GM03348 (cell line): ENCODE measurements at regions not wholly inside any gene's neighbourhood (a gene's known extent, or its start where the extent isn't known, plus 50 kb on each side); places are given as distances from the start of the nearest gene placed in this dataset.
A peak's percentile ranks its signal among the peaks of the same experiment; 100 is the strongest.
"Not testable (repeated sequence)": the region's sequence is repeated elsewhere in the genome, so short reads cannot be mapped to it uniquely, and the experiment has no call there.

ENCODE experiments used
- DNase-seq: peaks from one replicate; pipeline ENCODE4 v3.0.0; 2012; ENCODE audit warnings: low spot score

DNA sequence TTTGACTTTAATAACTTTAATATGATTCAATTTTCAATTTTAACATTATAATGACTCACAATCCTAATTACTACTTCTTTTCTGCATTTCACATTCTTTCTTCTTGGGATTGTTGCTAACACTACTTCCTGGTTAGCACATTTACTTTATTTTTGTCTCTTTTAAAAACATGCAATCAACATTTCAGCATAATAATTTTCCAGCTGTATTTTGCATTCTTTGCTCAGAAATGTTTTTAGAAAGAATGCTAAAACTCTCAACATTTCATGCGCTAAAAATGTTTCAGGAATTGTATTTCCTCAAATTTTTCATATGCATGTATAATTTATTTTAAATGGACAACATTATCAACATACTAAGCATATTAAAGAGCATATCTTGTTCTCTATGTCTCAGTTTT is 1302.1 kb upstream of the GJE1 start:
- DNase-seq: peak; percentile 27

DNA sequence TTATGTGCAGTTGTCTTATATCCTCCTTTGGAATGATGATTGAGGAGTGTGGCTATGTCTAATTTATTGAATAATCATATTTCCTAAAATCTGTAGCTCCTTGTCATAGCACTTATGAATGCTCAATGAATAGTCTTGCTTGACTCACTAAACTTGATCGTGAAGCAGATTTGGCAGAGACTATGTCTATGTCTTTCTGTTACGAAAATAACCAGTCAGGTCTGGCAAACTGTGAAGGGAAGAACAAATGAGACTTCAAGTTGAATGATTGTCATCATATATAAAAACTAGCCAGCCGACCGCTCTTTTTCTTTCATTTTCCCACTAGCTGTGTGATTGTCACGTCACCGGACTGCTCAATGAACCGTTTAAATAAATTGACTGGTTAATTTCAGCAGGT is 1303.9 kb upstream of the GJE1 start:
- no peak for DNase-seq

DNA sequence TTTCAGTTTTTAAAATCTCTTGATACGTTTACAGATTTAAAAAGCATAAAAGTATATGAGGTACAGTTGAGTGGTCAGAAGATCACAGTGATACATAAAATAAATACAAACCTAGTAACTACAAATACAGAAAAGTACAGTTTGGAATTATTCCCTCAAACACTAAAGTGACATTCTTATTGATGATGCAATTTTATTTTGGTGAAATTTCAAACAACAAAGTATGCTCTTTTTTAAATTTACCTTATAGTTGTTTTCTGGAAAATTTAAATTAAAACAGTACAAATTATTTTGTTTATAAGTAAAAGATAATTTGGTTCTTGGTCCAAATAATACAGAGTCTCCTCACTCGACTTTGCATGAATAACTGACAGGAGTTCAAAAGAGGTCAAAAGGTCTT is 1305.1 kb upstream of the GJE1 start:
- DNase-seq: no peak

DNA sequence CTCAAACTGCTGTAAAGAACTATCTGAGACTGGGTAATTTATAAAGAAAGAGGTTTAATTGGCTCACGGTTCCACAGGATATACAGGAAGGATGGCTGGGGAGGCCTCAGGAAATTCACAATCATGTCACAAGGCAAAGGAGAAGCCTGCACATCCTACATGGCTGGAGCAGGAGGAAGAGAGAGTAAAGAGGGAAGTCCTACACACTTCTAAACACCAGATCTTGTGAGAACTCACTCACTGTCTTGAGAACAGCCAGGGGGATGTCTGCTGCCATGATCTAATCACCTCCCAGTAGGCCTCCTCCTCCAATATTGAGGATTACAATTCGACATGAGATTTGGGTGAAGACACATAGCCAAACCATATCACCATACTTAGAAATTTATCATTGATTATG is 1307.0 kb upstream of the GJE1 start:
- DNase-seq: no peak

DNA sequence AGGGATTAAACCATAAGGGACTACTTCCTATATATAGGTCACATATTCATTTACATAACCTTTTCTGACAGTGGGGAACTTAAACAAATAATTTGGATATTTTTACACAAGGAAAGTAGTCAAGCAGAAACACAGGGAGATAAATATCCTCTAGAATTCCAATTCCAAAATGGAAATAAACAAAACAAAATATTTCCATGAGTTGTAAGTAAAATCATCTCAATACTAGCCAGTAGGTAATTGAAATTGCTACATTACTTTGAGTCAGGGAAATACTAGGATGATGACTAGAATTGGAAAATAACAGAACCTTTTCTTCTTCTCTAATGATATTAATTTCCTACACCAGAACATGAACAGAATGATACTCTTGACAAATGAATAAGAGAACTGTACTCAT is 1308.1 kb upstream of the GJE1 start:
- no peak for DNase-seq

DNA sequence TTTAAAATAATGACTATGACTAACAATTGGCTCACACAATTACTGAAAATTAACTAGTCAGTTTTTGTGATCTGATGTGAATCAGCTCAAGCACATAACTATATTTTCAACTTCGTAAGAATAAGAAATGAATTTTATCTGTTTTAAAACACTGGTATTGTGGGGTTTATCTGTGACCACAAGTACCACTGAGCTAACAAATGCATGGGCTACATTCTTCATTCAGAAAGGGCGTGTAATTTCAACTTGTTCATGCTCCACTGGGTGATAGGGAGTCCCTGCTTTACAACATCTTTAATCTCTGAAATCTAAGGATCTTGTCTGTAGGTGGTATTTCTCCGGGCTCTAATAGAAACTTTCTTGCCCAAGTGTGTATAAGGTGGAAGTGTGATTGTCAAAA is 1311.5 kb upstream of the GJE1 start:
- DNase-seq: no peak

DNA sequence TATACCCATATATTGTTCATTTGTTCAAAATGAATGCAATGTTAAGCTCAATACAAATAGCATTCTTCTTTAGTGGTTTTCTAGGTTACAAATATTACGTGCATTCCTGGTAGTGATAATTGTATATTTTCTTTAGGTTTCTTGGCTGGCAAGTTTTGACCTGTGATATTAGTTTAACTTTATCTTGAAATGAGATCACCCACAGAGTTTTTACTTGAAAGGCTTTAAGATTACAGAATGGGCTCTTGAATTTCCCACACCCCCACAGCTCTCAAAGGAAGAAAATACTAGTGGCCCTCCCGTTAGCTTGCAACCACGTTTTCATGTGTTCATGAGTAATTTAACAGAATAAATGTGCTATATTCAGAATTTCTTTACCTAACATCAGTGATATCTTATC is 1315.5 kb upstream of the GJE1 start:
- DNase-seq: no peak

DNA sequence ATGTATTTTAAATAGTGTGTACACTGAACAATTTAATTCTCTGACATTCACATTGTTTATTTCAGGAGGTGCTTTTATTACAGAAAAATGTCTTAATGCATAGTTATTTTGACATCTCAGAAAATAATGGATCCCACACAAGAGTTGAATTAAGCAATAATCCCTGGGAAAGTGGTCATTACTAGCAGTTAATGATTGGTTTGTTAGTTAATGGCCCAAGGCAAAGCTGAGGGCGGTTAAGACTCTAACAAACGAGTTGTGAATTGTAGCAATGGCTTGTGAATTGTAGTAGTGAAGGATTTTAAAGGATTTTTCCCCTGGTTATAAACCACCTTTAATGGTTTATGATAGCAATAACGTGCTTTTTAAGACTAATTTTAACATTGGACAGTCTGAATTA is 1316.0 kb upstream of the GJE1 start:
- DNase-seq: no peak

DNA sequence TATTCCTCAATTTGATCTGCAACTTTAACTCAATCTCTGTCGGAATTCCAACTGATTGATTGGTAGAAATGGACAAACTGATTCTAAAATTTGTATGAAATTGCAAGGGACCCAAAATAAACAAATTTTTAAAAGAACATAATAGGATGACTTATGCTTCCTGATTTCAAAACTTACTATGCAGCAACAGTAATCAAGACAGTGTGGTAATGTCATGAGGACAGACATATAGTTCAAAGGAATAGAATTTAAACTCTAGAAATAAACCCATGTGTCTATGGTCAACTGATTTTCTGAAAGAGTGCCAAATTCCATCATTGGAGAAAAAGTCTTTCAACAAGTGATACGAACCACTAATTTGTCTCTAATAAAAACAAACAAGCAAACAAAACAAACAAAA is 1320.1 kb upstream of the GJE1 start:
- no peak for DNase-seq

DNA sequence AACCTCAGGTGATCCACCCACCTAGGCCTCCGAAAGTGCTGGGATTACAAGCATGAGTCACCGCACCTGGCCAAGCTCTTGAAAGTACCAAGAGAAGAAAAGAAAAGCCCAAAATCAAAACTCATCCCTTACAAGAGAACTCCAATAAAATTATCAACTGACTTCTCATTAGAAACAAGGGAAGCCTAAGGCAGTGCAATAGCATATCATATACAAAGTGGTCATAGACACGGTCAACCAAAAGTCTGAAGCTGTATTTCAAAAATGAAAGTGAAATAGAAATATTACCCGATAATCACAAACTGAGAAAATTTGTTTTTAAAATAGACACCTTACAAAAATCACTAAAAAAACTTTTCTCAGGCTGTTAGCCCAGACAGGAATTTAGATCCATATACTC is 1321.1 kb upstream of the GJE1 start:
- no peak for DNase-seq

DNA sequence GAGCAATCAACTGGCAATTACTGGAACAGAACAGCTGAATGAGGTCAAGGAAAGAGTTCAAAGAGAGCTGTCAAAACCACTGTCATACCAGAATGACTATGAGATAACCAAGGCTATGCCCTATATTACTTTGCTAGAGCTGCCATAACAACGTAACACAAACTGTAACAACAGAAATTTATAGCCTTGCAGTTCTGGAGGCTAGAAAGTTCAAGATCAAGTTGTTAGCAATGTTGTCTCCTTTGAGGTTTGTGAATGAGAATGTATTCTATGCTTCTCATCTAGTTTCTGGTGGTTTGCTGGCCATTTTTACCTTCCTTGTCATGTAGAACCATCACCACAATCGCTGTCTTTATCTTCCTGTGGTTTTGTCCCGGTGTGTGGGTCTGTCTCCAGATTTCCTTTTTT is 1323.0 kb upstream of the GJE1 start:
- DNase-seq: no peak

DNA sequence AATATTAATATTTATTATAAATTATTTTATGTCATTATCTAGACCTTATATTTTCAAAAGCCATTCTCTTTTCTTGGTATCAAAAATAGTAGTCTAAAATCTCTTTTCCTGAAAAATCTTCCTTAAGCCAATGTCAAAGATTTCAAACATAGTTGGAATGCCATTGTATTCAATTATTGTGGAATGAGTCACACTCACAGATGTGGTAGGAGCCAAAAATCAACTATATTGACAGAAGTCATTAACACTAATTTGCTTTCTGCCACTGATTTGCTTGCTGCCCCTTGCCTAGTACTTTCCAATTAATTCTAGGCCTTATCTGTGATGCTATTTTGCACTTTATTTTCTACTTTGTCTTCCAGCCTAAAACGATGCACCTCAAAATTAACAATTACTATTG is 1326.3 kb upstream of the GJE1 start:
- peak; percentile 17 for DNase-seq

DNA sequence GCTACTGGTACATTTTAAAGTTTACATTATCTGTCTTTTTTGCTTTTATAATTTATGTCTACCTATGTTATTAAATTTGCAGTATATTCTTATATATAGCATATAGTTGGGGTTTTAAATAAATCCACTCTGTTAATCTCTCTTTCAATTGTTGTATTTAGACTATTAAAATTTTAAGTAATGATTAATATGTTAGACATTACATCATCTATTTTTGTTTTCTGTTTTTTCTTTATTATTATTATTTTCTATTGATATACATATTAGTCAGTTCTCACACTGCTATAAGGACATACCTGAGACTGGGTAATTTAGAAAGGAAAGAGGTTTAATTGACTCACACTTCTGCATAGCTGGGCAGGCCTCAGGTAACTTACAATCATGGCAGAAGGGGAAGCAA is 1338.2 kb upstream of the GJE1 start:
- DNase-seq: no peak

DNA sequence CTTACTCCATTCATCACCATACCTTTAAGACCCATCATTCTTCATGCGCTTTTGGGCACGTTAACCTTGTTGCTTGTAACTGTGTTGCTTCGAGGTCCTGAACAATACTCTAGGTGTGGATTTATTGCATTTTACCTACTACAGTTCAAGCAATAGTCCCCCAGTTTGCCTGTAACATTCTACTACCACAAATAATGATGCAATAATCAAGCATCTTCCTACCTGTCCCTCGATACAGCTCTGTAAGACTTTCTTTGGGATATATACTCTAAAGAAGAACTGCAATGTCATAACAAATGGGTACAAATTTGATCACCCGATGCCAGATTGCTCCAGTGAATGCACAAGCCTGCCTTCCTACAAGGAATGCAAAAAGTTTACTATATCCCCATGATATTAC is 1342.6 kb upstream of the GJE1 start:
- no peak for DNase-seq

DNA sequence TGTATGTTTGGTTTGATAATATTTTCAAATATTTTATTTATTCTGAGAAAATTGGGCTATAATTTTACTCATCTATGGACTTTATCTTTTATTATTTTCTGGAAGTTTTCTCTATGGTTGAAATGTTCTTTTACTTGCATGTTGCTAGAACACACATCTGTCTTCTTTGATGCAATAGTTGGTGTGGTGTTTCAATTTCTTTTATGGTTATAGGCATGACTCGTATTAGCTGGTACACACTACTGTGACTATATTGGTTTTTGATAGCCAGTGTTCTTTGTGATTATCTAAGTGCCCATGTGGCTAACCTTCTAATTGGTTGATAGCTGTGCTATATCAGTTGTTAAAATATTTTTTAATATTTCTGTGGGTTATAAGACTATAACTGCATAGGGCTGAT is 1343.3 kb upstream of the GJE1 start:
- no peak for DNase-seq

DNA sequence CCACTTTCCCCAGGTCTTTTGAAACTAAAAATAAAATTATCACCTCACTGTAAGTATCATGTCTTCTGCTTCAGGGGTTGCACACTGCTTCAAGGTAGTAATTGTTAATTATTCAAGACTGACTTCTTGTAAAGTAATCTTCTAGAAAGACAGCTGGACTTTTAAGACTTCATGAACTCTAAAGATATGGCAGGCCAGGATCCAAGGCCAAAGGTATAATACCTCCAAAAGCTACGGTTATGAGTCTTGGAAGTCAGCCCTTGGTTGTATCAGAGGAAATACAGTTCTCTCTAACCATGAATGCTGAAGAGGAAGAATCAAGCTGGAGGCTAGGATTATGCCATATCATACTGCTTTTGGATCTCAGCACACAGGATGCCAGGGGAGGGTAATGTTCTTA is 1346.8 kb upstream of the GJE1 start:
- DNase-seq: no peak

DNA sequence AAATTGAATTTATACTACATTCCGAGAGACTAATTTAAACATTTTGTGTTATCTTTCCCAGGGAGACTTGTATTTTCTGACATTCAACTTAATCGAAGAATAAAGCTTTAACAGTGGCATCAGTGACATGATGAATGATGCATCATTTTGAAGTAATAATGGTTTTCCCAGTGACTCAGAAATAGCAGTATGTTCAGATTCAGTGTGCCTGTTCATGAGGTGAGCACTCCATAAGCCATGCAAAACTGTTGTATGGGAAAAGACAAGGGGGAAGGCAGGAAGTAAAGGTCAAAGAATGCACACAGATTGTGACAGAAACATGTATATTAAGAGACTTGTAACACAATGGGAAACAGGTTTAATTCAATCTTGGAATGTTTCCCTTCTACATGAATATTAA is 1348.2 kb upstream of the GJE1 start:
- DNase-seq: no peak

DNA sequence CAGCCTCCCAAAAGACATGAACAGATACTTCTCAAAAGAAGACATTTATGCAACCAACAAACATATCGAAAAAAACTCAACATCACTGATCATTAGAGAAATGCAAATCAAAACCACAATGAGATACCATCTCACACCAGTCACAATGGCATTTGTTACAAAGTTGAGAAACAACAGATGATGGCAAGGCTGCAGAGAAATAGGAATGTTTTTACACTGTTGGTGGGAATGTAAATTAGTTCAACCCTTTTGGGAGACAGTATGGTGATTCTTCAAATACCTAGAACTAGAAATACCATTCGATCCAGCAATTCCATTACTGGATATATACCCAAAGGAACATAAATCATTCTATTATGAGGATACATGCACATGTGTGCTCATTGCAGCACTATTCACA is 1349.2 kb upstream of the GJE1 start:
- DNase-seq: not testable (repeated sequence)

DNA sequence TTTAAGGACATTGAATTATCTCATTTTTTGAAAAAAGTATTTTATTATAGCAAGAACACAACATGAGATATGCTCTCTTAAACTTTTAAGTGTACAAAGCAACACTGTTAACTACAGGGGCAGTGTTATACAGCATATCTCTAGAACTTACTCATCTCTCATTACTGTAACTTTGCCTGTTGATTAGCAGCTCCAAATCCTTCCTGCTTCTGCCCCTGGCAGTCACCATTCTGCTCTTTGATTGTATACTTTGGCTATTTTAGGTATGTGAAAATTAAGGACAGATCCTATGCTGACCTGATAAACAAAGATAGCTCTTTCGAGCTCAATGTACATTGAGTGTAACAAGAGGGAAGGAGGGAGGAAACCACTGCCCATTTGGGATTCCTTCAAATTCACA is 1349.8 kb upstream of the GJE1 start:
- no peak for DNase-seq

DNA sequence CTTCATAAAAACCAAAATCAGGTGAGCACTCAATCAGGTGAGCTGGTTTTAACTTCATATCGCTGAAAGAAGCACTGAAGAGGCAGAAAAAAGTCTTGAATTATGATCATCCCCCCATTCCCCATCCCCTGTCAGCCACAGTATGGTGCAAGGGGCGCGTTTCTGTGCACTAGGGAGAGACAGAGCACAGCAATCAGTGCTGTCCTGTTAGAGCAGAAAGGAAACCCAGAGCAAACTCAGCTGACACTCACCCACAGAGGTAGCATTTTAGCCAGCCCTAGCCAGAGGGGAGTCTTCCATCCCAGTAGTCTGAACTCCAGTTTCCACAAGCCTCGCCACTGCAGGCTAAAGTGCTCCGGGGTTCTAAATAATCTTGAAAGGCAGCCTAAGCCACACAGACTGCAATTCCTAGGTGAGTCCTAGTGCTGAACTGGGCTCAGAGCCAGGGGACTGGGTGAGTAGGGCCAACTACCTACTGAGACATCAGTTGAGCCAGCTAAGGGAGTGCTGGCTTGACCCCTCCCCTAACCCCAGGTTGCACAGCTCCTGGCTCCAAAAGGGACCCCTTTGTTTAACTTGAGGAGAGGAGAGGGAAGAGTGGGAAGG is 1352.6 kb upstream of the GJE1 start:
- no peak for DNase-seq

DNA sequence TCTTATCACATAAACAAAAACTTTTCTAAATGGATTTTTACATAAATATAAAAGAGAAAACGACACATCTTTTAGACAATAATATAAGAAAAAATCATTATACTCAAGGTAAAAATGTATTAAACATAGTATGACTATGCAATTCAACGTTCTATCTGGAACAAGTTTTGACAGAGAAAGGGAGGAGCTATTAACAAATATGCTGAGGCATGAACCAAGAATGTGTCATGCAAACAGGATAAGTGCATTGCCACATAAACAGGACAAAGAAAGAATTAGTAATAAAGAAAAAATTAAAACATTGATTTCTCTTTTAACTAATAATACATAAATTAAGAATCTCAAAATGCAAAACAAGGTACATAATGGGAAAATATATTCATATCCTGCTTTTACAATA is 1353.4 kb upstream of the GJE1 start:
- peak; percentile 23 for DNase-seq

DNA sequence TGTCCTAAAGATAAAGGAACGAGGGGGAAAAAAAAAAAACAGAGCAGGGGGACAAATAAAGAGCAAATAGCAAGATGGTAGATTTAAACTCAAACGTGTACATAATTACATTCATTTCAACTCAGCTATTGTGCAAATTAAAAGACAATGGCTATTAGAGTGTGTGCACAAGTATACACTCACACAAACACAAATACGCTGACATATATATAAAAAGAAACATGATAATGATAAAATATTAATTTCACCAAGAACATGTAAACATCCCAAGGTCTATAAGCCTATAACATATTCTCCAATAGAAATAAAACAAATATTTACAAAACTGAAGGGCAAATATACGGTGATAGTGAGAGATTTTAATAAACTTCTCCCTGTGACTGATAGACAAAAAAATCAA is 1354.9 kb upstream of the GJE1 start:
- DNase-seq: no peak

DNA sequence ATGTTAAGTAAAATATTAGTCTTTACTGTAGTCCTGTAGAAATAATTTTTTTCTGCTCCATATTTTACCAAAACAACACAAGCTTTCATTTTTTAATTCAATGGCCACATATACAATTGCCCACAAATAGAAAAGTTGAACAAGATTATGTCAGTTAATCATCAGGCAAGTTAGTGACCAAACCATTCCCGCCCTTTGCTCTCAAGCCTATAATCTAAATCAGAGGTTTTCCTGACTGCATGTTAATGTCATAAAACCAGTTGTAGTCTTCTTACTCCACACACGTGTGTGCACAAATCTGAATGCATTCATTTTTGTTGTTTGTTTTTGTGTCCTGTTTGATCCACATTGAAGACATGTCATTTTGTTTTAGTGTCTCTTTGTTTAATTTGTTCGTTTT is 1357.7 kb upstream of the GJE1 start:
- no peak for DNase-seq

DNA sequence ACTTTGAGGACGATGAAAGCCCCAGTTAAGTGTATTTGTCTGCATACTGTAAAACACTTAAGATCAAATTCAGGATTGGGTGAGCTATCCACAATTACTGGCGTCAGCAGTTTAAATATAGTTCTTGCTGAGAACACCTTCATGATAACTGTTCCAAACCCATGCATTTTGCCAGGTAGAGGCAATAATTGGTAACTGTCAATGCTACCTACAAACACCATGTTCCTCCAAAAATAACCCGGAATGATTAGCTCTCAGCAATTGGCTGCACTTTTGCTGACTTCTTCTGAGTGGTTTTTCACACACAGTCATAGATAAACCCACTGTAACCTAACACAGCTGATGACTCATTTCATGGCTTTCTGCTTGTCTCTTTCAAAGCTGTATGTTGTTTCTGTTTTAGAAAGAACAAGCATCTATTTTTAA is 1358.6 kb upstream of the GJE1 start:
- peak; percentile 46 for DNase-seq

DNA sequence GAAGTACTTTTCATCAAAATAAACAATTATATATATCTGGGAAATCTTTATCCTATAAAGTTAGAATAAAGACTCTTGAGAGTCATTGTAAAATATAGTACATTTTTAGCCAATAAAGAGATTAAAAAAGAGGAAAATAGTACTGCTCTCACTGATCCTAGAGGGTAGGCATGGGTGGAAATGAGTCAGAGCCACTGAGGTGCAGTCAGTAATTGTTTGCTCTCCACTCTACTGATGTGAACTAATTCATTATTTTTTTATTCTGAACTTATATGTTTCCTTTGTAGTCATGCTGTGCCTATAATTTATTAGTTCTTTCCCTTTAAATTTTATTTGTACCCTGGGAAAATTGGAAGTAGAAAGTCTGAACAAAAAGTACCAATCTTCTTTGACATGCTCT is 1359.4 kb upstream of the GJE1 start:
- DNase-seq: no peak
